Sigmoid colon (tissue), 4 donors: ENCODE measurements at regions not wholly inside any gene's neighbourhood (a gene's known extent, or its start where the extent isn't known, plus 50 kb on each side); places are given as distances from the start of the nearest gene placed in this dataset.

ENCODE experiments used
- EP300 ChIP-seq, 4 donors: sonication (generic); formaldehyde crosslinking; IDR thresholded peaks; one replicate each; pipeline ENCODE4 v1.6.1; 2017; ENCODE audit warnings: antibody characterized with exemption in 4 of 4
- POLR2AphosphoS5 ChIP-seq, 4 donors: sonication (generic); formaldehyde crosslinking; IDR thresholded peaks; one replicate each; pipeline ENCODE4 v1.6.1; 2017; ENCODE audit warnings: antibody characterized with exemption in 4 of 4
- TF ChIP-seq, protein P1 (sequence below), 4 experiments: fragments of 450-650 bp in 3 of 4; fragments of 200-600 bp in 1 of 4; IDR thresholded peaks; one replicate each; pipeline ENCODE4 v1.5.1; 2016 to 2019; ENCODE audit warnings: antibody characterized with exemption in 4 of 4, mild to moderate bottlenecking in 3 of 4, moderate library complexity in 2 of 4

DNA sequence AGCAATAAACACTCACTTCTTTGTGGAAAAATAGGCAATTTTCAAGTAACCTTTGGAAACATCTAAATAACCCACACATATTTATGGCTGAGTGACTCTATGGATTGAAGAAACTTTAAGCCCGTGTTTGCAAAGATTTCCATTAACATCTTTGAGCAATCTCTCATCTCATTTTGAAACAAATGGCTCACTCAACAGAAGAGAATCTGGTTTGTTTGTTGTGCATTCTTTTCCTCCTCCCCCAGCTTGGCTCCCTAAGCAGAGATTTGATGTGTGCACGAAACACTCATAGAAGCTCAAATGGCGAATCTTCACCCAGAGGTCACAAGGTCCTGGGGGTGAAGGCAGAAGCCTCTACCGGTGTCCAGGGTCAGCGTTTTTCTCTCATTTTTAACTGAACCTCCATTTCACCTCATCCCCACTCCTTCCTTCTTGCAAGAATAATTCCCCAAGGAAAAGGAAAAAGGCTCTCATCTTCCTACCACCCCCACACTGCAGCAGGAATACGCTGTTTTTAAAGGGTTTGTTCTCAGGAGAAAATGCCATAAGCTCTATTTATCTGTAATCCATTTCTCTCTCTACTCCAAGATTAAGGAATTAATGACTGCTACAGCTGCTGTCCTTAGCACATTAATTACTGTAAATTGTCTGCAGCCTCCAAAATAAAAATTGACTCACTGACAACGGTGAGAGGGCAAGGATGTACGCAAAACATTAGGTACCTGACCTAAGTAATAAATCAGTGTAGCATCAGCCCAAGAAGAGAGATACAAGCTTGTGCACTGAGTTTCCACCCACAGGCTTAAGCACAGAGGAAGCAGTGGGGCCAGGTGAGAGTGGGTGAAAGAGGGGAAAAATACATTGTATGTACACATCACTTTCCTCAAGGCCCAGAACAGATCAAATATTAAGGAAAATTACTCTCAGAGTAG is 307.6 kb upstream of the NOCT start:
- TF ChIP-seq, protein P1, sequence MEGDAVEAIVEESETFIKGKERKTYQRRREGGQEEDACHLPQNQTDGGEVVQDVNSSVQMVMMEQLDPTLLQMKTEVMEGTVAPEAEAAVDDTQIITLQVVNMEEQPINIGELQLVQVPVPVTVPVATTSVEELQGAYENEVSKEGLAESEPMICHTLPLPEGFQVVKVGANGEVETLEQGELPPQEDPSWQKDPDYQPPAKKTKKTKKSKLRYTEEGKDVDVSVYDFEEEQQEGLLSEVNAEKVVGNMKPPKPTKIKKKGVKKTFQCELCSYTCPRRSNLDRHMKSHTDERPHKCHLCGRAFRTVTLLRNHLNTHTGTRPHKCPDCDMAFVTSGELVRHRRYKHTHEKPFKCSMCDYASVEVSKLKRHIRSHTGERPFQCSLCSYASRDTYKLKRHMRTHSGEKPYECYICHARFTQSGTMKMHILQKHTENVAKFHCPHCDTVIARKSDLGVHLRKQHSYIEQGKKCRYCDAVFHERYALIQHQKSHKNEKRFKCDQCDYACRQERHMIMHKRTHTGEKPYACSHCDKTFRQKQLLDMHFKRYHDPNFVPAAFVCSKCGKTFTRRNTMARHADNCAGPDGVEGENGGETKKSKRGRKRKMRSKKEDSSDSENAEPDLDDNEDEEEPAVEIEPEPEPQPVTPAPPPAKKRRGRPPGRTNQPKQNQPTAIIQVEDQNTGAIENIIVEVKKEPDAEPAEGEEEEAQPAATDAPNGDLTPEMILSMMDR (IDR thresholded peaks at IDR 0.05): no peak
- TF ChIP-seq EP300 (IDR thresholded peaks at IDR 0.05): no peak
- TF ChIP-seq POLR2AphosphoS5 (IDR thresholded peaks at IDR 0.05): no peak
